HG03354 (cell line): ENCODE measurements at regions not wholly inside any gene's neighbourhood (a gene's known extent, or its start where the extent isn't known, plus 50 kb on each side); places are given as distances from the start of the nearest gene placed in this dataset.

Experiments
- ATAC-seq: cut with Tn5 transposase; IDR thresholded peaks from one replicate; pipeline ENCODE4 v1.9.1; 2021; ENCODE audit warnings: mild to moderate bottlenecking; ENCODE audit not compliant: unreplicated experiment, poor library complexity, severe bottlenecking

GRCh38 chr15:47340571-47340920 lies 376.8 kb upstream of the SEMA6D start:
- ATAC-seq = no peak

DNA sequence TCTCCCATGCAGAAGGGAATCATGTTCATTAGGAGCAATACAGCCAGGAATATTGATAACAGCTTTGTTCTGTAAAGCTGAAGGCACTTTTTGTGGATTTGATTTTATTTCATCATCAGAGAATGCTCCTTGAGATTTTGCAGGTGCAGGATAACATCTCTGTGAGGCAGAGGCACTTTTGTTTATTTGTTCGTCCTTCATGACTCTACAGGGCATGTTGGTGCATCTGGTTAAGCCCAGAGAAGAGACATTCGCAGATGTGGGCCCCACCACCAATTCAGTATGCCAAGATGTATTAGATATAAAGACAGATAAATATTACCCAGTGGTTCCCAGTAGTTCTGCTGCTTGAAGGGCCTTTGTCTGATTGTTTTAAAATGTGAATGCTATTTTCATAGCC lies 368.1 kb upstream of the SEMA6D start:
- no peak for ATAC-seq

DNA sequence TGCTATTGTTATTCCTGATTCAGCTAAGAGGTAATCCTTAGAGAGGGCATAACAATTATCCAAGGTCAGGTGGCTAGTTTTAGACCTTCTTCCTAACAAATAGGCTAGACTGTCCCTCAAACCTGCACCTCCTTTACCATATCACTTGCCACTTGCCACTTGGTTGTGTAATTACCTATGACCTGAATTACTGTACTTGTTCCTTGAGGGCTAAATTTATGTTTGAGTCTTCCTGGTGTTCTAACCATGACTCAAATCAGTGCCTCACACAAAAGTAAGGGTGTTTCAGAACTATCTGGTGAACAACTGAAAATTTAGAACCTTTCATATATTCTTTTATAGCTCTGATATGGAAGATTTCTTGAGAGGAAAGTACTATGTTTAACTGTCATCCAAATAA lies 365.8 kb upstream of the SEMA6D start:
- ATAC-seq = no peak

- no peak for ATAC-seq
Observed at GRCh38 chr15:47352217-47352616, 365.1 kb upstream of the SEMA6D start.

GRCh38 chr15:47355759-47356158 lies 361.5 kb upstream of the SEMA6D start:
- ATAC-seq = no peak

- no peak for ATAC-seq
Observed at GRCh38 chr15:47356297-47356696, 361.0 kb upstream of the SEMA6D start.

DNA sequence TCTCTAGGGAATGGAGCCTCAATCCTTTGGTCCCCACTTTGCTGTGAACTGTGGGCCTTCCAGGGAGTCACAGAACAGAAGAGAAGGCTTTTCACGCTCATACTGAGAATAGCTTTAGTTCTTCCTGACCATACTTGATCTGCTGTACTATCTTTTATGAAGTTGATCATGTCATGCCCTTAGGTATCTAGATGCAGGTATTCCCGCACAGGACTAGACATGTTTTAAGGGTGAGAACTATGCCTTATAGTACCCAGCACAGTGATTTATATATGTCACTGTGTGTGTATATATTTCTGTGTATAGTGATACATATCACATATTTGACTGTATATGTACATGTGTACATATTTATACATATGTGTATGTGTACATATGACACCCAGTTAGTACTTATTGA lies 358.4 kb upstream of the SEMA6D start:
- no peak for ATAC-seq

- no peak for ATAC-seq
Observed at GRCh38 chr15:47360305-47360704, 357.0 kb upstream of the SEMA6D start.

DNA sequence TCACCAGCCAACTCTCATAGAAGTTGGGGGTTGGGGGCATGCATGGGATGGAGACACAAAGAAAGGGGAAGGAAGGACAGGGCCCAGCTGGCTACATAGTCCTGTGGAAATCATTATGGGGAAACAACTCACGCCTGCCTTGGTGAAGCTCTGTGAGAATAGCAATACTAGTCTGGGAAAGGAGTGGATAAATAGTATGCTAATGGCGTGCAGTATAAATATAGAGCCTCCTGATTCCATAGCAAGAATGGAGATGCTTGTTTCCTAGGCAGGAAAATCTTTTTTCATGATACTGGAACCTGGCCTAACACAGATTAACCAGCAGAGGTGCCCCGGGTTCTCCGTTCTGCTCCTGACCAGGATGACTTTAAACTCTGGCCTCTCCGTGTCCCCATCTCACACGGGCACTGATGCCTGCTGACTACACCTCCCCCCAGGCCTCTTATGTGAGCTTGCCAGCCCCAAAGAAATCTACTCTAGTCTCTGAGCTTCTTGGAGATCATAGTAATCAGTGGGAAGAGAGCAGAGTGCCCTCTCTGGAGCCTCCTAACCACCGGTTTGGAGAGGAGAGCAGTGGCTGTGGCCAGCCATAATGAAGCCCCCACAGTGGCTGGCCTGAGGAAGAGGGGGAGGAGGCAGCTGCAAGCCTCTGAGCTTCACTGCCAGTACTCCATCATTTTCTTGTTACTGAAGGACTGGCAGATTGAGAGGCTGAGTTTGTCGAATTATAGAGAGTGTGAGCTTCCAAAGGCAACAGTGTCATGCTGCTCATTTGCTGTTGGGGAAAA lies 355.0 kb upstream of the SEMA6D start:
- no peak for ATAC-seq

DNA sequence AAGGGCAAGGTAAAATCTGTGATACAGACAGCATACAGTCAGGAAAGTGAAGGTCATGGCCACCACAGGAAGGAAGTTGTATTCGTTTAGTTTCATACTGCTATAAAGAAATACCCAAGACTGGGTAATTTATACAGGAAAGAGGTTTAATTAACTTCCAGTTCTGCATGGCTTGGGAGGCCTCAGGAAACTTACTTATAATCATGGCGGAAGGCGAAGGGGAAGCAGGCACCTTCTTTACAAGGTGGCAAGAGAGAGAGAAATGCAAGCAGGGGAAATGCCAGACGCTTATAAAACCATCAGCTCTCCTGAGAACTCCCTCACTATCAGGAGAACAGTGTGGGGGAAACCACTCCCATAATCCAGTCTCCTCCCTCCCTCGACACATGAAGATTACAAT lies 353.7 kb upstream of the SEMA6D start:
- no peak for ATAC-seq

- no peak for ATAC-seq
Observed at GRCh38 chr15:47364230-47365141, 352.8 kb upstream of the SEMA6D start.

DNA sequence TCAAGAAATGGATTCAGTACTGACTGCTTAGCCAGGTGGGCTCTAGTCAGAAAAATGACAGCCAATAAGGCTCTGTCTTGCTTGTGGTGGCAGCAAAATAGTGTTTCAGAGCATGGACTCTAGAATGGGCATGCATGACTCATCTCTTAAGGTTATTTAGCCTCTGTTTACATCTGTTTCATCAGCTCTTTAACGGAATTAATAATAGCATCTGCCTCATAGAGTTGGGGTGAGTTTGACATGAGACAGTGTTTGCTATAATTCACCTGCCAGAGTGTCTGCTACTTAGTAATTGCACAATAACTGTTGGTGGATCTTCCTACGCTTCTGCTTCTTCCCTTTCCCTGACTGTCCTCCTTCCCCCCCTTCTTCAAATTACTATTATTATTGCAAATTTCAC lies 350.4 kb upstream of the SEMA6D start:
- no peak for ATAC-seq

DNA sequence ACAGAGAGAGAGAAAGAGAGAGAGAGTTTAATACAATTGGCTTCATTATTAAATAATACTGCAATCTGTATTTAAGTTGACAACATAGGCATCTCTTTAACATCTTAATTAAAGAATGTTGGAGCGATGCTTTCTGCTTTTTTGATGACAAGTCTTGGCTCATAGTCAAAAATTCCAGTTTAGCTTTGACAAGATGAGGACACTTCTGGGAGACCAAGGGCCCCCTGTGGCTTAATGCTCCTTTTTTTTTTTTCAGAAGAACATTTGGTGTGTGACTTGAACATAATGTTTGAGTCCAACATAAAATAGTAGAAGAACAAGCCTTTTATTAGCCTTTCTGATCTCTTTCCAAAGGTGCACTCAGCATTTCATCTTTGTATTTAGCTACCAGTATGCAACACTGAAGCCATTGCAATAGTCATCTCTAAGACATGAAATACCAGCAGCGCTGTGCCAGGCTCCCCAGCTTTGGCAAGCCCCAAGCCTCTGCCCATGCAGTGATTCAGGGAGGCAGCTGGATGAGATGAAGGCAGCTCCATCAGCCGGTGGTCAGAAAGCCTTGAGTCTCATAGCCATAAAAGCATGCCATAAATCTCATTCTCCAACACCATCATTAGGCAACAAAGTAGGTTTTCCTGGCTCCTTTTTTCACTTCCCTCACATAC lies 349.4 kb upstream of the SEMA6D start:
- ATAC-seq = no peak

- no peak for ATAC-seq
Observed at GRCh38 chr15:47371939-47372338, 345.4 kb upstream of the SEMA6D start.

- no peak for ATAC-seq
Observed at GRCh38 chr15:47374222-47374621, 343.1 kb upstream of the SEMA6D start.

- ATAC-seq = no peak
Observed at GRCh38 chr15:47376190-47376589, 341.1 kb upstream of the SEMA6D start.

GRCh38 chr15:47377465-47377864 lies 339.8 kb upstream of the SEMA6D start:
- ATAC-seq = no peak

DNA sequence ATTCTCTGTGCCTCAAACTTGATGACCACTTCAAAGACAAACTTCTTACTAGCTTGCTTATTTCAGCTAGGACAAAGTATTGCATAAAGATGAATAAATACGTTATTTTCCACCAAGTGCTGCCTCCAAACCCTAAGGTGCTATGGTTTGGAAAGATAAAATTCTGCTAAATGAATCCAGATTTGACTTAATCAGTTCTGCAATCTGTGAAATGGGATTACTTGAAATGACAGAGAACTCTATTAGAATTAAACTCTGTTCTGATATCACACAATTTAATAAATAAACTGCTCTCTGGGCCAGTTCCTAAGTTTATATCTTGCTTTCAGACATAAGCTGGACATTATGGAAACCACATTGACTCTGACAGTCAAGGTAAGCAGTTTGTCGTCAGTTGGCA lies 338.8 kb upstream of the SEMA6D start:
- ATAC-seq = no peak

GRCh38 chr15:47383102-47383501 lies 334.2 kb upstream of the SEMA6D start:
- ATAC-seq = no peak

DNA sequence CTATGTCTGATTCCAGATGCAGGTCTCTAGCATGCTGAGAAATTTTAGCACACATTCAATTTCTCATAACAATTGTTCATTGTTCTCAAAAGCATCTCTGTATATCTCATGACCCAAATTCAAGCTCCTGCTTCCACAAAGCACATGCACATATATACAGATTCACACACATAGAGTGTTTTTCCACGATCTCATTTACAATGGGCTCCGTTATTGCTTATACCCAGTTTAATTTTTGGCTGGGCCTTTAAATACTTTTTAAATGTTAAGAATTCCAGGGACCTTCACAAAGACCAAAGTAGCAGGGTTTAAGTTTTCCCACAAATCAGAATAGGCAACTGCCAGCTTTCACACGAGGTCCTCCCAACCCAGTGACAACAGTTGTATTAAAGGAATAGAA lies 333.5 kb upstream of the SEMA6D start:
- ATAC-seq = no peak

- ATAC-seq = no peak
Observed at GRCh38 chr15:47384341-47384740, 333.0 kb upstream of the SEMA6D start.
